ENCODE measurements at regions not wholly inside any gene's neighbourhood (a gene's known extent, or its start where the extent isn't known, plus 50 kb on each side); places are given as distances from the start of the nearest gene placed in this dataset.
"Not testable (repeated sequence)": the region's sequence is repeated elsewhere in the genome, so short reads cannot be mapped to it uniquely, and the experiment has no call there.

DNA sequence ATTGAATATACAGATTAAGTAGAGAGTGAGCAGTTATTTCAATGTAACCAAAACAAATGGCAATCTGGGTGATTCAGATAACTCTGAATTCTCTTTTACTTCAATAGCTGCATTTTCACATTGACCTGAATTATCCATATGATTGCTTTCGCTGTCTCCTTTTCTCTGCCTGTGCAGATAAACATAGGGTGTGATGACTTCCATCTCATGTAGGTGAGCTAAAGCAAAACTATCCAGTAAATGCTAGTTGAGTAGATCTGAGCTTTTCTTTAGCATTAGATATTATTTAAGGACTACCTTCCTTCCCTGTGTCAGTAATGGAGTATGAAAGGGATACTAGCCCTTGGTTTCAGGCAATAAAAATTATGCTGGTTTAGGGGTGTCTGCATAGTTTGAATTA is 288.6 kb downstream of the OXSM start:
- DNase-seq, result no peak

DNA sequence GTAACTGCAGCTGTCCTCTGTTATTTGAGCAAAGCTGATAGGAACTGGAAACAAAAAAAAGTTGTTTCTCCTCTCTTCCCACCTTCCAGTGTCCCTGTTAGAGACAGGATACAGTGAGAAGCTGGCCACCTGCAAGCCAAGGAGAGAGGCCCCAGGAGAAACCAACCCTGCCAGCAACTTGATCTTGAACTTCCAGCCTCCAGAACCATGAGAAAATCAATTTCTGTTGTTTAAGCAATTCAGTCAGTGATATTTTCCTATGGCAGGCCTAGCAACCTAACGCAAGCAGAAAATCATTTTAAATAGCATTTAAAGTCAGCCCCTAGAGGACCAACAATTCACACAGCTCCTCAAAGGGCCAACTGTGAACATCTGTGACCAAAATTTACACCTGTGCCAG is 291.3 kb downstream of the OXSM start:
- DNase-seq, result no peak

DNA sequence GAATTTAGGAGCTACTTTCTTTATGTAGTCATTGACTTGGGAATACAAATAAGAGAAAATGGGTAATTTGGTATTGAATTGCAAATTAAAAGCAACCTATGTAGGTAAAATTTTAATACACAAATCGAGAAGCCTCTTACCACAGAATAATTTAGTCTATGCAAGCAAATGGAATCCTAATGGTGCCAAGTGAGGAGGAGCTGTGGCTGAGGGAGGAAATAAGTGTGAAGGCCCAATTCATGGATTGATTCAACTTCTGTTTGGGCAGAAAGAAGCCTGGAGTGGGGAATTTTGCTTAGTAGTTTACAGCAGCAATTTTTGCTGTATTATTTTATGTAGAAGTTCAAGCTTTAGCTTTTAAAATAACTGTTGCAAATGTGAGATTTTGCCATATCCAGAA is 291.9 kb downstream of the OXSM start:
- DNase-seq, result no peak

DNA sequence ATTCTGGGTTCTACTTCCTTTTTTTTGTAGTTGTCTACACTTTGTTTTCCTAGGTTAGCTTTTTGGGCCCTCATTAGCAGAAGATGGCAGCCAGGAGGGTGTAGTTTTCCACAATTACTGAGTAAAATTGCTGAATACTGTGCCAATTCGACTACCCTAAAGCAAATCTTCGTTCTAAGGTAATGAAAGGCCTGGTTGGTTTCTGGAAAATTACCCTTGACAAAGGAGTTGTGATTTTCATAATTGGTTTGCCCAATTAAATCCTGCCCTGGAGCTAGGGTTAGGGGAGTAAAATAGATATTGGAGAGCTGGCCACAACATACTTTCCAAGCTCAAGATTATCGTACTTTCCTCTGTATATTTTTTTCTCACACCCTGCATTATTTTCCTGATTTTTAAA is 293.0 kb downstream of the OXSM start:
- DNase-seq, result no peak

DNA sequence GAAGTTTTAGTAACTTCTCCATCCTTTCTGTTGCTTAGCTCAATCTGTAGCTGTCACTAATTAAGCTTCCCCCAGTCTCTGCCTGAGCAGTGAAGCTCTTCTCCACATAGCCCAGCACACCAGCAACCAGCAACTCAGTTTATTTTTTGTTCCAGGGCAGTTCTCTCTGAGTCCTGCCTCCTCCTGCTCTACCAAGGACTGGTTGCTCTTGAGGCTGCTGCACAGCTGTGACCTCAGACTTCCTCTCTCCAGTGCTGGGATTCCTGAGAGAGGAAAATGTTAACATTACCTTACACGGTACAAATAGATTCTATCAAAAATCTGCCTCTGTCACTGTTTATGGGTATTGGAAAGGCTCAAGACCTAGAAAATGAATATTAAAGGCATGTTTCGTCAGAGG is 294.7 kb downstream of the OXSM start:
- DNase-seq, result no peak

DNA sequence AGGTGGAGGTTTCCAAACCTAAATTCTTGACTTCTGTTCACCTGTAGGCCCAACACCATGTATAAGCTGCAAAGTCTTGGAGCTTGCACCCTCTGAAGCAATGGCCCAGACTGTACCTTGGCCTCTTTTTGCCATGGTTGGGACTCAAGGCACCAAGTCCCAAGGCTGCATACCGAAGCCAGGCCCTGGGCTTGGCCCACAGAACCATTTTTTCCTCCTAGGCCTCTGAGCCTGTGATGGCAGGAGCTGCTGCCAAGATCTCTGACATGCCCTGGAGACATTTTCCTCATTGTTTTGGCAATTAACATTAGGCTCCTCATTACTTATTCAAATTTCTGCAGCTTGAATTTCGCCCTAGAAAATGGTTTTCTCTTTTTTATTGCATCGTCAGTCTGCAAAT is 297.9 kb downstream of the OXSM start:
- DNase-seq, result no peak

DNA sequence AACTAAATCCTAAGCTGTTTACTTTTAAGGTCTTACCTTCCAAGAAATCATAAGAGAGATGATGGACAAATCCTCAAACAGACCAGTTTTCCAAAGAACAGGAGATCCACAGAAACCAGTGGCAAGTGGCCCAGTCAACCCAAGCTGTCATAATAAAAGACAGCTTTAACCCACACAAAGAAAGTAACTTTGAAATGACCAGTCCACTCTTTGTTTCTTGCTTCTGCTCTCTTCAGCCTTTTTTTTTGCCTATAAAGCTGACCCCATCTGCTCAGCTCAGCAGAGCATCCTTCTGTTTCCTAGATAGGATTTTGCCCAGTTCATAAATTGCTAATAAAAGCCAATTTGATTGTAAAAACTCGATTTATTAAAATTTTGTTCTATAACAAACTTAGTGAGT is 299.4 kb downstream of the OXSM start:
- DNase-seq, result no peak

DNA sequence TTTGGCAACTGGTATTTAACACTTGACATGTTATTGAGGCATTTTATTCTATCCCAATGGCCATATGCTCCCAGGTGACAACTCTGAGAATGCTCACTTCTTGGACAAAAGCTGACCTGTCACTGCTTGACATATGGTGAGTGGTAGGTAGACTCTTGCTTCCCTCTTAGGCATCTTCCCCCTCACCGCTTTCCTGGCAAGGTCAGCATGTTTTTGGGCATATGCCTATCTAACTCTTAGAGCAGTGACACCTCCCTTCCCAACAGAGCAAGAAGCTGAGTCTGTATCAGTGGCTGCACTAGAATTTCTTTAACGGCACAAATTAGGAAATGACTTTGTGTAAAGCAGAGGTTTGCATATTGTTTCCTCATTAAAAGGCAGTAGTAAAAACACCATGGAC is 300.7 kb downstream of the OXSM start:
- no peak for DNase-seq

DNA sequence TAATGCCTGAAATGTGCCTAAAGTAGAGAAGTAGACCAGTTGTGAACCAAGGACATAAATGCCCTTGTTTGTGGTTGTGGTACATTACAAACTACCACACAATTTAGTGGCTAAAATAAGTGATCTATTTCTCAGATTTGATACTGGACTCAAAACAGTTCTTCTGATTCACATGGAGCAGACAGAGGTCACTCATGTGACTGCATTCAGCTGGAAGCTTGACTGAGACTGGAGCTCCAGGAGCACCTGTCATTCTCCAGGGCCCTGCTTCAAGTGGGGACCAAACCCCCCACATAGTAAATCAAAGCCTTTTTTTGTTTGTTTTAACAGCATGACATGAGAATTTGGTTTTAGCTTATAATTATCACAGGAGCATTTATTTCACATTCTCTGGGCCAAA is 301.2 kb downstream of the OXSM start:
- DNase-seq, result no peak

DNA sequence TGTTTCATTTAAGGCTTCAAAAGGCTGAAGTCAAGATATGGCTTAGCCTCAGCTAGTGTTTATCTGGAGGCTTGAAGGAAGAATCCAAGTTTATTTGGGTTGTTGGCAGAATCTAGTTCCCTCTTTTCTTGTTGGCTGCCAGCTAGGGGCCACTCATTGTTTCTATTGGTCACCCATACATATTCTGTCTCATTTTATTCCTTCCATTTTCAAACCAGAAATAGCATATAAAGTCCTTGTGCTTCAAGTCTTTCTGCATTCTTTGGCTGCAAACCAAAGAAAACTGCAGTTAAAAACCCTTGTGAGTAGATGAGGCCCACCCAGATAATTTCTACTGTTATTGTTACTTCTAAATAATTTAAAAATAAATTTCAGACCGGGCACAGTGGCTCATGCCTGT is 301.7 kb downstream of the OXSM start:
- DNase-seq, result no peak

DNA sequence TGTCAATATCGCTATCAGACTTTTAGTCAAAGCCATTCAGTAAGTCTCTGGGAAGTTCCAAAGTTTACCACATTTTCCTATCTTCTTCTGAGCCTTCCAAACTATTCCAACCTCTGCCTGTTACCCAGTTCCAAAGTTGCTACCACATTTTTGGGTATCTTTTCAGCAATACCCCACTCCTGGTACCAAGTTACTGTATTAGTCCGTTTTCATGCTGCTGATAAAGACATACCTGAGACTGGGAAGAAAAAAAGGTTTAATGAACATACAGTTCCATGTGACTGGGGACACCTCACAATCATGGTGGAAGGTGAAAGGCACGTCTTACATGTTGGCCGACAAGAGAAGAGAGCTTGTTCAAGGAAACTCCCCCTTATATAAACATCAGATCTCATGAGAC is 307.2 kb downstream of the OXSM start:
- not testable (repeated sequence) for DNase-seq

DNA sequence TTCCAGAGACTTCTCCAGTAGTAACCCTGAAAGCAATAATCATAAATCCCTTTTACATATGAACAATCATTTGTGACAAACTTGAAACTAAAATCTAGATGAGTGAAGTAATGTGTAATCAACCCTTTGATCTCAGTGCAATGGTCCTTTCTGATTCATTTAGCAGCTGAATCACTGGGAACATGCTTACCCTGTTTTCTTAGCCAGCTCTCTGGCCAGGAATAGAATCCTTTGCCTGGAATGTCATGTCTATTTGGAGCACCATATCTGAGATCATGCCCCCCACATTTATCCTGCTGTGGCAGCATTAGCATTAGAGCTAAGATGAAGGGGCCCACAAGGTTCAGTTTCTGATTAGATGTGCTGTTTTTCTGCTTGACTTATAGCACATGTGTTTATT is 309.8 kb downstream of the OXSM start:
- no peak for DNase-seq

DNA sequence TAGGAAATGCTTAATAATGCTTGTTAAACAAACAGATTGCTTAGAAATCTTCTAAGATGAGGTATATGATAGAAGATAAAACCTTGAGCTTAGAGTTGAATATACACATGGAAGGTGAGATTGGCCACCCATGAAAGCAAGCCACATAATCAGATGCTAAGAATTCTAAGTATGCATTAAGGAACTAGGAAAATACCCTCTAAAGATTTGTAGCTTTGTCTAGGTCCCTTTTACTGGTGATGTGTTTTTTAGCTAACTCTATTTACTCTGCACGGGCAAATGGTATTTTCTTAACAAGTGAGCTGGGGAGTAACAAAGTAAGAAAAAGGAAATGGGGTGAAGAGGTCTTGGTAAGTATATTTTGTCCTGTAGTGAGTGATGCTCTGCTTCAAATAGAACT is 310.3 kb downstream of the OXSM start:
- DNase-seq, result no peak

DNA sequence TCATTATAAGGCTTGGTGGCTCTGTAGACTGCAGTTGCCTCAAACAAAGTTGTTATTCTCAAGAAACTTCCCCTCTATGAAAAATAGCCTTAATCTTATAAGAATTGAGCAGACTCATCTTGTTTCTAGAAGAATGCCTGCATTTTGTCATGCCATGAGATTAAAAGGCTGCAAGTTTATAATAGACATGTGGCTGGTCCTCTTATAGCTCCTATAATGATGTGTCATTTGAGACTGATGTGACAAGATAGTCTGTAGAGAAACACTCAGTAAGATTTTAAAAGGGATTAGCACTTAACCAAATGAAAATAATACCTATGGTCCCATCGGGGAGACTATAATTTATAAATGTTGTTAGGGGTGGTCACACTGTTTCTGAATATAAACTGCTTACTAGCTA is 312.5 kb downstream of the OXSM start:
- DNase-seq, result no peak

DNA sequence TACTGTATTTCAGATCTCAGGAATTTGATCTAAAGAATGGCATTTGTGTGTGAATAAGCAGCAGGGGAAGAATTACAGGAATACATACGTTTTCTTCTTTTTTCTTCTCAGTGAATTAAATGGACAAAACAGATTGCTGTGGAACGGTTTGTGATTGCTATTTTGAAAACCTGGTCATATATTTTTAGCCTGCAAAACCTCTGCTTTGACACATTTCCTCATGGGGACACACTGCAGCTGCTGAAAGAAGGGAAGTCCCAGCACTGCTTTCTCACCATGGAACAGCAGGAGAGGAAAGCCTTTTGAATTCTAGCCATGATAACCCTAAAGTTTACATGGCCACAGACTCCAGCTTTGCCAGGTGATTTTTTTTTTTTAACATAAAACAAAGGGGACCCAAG is 315.0 kb downstream of the OXSM start:
- no peak for DNase-seq

DNA sequence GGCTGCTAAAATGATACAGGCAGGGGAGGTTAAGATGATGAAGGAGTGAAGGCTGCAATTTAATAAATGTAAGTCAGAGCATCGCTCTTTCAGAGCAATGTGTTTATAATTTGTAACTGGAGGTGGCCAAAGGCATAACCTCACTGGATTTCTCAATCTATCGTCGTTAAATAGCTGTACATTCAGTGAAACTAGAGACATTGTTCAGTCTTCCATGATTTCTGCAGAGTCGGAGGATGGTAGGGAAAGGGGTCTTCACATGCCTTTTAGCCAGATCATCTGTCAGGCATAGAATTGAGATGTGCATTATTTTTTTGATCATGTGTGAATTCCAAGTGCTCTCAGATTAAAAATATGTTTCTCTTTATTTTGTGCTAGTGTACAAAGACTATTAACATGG is 315.4 kb downstream of the OXSM start:
- no peak for DNase-seq

DNA sequence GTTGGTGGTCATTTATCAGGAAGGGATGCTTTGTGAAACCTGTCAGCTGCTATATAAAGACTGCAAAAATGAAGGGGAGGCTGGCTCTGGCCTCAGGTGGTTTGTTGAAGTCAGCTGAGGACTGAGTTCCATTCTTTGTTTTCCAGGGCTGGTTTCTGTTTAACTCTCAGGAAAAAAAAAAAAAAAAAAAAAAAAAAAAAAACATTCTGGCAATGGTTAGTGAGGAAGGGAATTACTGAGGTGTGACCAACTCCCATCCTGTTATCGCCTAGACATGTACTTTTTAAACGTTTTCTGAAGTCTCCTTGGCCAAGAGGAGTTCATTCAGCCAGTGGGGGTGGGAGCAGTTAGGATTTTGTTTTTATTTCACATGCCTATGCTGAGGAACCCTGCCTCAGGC is 316.3 kb downstream of the OXSM start:
- DNase-seq, result no peak

DNA sequence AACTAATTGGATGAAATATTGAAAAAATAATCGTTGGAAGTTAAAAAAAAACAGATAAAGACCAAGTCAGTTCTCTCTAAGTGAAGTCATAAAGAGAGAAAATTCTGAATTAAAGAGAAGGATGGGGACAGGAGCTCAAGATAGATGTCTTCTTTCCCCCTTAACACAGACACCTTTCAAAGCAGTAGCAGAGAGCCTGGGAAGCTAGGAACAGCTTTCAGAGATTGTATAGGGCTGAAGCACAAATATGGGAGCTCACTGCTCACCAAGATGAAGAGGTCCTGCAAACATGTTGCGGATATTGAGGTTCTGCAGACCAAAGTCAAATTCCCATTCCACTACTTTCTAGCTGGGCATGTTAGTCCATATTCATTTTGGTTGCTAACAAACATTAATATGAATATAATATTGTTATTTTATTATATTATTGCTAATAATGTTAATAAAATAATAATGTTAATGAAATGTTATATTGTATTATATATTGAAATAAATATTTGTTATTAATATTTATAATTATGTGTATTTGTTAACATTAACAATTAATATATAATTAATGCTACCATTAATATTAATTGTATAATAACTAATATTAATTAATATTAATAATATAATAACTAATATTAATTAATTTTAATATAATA is 319.1 kb downstream of the OXSM start:
- no peak for DNase-seq

DNA sequence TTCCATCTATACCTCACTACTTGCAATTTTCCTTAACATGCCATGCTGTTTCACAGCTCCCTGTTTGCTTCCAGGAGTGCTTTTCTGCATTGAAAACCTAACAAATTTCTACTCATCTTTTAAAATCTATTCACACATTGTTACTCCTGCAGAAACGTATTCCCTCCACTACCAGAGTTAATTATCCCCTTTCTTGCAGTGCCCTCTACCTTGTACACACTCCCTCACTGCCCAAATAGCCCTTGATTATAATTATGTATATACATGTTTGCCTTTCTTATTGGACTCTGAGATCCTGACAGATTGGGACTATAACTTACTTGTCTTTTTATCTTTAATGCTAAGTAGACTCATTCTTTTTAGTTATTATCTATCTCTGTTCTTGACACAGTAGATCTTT is 325.0 kb downstream of the OXSM start:
- no peak for DNase-seq

DNA sequence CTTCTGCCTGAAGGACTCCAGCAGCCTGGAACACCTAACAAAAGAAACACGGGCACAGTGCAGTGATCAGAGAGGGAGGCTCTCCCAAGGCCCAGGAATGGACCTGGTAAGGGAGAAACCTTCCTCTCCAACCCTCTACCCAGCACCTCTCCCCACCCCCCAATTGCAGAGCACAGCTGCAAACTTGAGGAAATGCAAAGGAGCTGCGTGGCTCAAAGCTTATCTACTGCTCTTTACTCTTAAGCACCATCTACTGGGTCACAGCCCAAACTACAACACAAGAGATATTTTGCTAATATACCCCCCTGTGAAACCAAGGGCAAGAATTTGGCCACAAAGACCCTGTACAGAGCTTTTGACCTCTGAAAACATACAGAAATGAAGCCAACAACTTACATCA is 328.3 kb downstream of the OXSM start:
- no peak for DNase-seq

DNA sequence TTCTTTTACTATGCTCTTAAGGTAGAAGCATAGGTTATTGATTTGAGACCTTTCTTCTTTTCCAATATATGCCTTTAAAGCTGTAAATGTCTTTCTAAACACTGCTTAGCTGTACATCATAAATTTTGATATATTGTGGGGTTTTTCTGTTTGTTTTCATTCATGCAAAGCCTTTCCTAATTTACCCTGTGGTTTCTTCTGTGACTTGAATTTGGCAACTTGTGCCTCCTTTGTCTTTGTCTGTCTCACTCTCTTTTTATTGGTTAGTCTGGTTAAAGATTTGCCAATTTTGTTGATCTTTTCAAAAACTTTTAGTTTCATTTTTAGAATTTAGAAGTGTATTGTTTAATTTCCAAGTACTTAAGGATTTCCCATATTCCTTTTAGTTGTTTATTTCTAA is 343.1 kb downstream of the OXSM start:
- no peak for DNase-seq

DNA sequence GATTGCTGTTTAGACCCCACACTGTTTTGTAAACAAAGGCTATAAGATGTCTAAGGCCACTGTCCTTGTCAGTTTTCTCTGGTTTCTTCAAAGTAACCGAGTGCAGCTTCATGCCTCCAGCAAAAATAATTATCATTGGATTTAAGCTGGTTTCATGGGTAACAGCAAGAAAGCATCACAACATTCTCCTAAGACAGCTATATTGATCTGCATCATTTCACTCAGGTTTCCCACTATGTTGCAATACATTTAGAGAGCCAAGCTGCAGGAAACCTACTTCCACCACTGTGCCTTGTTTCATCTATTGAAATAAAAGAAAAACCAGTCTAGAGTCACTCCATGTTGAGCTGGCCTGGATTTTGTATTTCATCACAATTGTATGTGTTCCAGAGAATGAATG is 351.4 kb downstream of the OXSM start:
- DNase-seq, result no peak

DNA sequence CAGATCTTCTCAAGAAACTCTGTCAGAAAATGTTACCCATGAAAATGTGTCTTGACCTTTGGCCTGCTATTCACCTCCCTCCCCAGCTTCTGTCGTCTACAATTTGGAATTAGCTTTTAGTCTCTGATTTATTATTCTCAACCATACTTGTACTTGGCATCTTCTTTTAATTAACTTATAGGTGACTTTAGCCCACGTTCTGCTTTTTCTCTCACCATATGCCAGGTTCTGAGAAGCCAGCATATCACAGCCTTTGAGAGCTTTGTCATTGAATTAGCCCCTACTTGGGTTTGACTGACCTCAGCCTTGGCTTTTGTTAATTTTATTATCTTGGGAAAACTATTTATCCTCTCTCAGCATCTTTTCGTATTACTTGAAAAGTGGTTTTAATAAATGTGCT is 355.9 kb downstream of the OXSM start:
- DNase-seq, result no peak

DNA sequence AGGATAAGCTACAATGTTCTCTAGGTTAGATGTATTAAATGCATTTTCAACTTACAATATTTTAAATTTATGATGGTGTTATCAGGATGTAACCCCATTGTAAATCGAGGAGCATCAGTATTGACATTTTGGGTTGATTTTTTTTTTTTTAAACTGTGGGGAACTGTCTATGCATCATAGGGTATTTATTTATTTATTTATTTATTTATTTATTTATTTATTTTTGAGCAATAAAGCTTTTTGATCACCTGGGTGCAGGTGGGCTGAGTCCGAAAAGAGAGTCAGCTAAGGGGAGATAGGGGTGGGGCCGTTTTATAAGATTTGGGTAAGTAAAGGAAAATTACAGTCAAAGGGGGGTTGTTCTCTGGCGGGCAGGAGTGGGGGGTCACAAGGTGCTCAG is 367.5 kb downstream of the OXSM start:
- not testable (repeated sequence) for DNase-seq

DNA sequence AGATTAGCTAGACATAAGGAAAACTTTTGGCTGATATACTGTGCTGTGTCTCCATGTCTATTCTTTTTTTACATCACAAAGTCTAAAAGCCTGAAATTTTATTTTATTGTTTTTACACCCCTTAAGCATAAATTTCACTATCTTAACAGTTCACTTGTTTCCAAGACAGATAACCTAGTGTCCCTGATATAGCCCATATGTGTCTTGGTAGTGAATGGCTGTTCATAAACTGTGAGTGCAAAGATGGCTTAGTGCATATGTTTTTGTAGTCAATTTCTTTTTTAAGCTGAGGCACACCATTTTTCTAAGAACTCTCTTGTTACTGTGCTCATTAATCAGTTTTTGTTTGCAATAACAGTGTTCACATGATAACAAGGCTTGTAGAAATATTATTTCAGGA is 381.1 kb downstream of the OXSM start:
- DNase-seq, result no peak

DNA sequence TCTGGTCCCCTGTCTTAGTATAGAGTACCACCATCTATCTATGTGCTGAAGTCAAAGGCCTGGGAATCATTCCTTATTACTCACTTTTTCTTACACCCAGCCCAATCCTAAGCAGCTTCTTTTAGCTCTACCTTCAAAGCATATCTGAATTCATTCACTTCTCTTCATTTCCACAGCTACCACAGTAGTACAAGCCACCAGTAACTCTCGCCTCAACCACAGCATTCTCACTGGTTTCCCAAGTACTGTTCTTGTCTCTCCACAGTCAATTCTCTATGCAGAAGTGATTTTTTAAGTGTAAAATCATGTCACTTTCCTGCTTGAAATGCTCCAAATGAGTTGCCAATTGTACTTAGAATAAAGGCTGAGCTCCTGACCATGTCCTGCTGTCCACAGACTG is 401.7 kb downstream of the OXSM start:
- DNase-seq, result no peak
